ENCODE measurements at regions not wholly inside any gene's neighbourhood (a gene's known extent, or its start where the extent isn't known, plus 50 kb on each side); places are given as distances from the start of the nearest gene placed in this dataset.
"Not testable (repeated sequence)": the region's sequence is repeated elsewhere in the genome, so short reads cannot be mapped to it uniquely, and the experiment has no call there.

DNA sequence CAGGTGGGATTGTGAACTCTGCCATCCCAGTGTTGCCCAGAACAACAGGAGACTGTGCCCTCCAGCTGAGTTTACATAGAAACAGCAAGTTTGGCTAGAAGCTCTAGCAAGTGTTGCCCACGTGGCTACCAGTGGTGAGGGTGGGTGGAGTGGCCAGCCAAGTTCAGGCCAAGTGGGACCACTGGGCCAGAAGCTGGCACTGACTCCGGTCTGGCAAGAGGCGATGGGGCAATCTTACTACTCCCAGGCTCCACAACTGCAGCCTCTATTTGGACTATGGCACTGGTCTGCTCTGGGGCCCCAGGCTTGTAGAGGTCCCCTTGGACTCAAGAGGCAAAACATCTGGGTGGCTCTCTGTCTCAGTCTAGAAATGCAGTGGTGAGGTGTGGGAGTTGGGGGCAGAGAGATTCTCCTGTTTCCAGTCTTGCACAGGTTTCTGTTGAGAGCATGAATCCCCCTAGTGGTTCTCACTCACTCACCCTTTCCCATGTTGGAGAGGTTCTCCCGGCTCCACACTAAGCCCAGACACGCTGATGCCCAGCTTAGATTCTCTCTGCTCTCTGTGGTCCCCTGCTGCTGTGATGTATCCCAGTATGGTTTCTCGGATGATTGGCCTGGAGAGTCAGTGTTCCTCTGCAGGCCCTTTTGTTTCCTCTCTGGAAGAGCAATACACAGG lies 615.3 kb downstream of the PDHA2 start:
- DNase-seq = no peak

DNA sequence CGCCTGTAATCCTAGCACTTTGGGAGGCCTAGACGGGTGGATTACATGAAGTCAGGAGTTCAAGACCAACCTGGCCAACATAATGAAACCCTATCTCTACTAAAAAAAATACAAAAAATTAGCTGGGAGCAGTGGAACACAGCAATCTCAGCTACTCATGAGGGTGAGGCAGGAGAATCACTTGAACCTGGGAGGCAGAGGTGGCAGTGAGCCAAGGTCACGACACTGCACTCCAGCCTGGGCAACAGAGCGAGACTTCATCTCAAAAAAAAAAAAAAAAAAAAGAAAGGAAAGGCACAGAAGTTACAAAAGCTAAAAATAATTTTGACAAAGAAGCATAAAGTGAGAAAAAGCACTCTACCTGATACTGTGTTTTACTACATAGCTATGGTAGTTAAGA lies 618.1 kb downstream of the PDHA2 start:
- not testable (repeated sequence) for DNase-seq

DNA sequence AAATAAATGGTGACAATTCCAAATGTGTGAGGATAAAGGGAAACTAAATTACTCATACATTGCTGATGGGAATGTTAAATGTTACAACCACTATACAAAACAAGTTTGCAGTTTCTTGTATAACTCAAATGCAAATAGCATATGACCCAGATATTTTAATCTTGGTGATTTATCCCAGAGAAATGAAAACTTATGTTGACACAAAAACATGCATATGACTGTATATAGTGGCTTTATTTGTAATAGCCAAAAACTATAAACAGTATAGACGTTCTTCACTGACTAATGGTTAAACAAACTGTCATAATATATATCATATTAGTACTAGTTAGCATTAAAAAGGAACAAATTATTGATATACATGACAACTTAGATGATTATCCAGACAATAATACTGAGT lies 619.2 kb downstream of the PDHA2 start:
- no peak for DNase-seq

DNA sequence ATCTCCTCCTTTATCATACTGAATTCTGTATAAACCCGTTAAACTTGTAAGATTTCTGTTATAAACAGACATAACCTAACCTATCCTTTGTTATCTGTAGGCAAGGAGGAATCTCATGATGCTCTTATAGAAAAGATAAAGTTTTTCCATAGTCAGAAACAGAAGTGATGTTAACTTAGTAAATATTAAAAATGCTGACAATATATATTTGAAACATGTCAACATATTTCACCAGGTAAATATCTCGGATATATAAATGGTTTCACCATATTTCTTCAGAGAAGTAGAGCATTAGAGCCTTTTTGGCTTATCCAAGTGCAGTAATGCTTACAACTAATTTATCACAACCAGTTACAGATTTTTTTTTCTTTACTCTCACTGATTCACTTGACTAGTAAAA lies 625.9 kb downstream of the PDHA2 start:
- DNase-seq = no peak

DNA sequence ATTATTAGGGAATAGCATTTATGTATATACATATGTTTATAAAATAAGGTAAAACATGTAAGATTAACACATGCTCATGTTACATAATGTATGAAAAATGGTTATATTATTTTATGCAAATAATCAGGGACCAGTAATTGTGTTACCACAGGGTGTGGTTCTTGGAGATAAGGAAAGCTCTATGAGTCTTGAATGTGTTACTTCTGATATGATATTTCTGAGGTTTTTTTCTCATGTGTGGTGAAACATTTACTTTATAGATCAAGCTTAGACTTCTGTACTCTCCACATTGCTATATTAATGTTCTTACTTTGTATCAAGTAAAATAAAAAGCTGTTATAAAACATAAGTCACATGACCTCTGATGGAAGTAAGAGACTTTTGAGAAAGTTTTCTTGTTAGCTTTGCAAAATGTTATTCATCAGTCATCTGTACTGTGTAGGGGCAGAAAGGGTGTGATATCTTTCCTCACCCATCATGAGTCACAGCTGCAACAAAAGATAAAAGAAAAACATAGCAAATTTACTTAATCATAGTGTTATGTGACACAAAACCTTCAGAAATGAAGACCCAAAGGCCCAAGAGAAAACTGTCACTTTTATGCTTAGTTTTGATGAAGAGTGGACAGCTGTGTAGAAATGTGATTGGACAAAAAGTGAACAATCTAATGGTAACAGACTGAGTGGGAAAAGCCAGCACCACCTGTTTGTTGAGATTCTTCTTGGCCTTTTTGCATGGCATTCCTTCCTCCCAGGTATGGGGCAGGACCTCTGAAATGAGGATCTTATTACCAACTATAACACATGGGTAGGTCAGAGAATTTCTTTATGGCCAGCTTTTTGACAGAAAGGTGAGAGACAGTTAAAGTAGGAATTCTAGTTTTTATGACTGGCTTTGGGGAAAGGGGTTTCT lies 632.3 kb downstream of the PDHA2 start:
- DNase-seq = no peak

DNA sequence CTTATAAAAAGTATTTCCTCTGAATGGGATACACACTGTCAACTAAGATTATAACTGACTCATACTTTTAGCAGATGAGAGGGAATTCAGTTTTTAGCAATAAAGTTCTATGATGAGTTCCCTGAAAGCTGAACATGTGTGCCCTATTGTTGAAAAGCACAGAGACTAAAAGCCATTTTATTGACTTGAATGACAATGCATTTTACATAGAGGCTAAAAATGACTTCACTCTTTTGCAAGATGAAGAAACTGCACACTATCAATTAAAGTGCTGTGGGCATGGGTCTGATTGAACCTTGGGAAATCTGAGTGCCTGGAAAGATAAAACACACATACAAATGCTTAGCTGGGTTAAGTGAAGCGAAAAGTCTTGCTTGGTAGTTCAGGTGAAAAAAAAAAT lies 633.4 kb downstream of the PDHA2 start:
- no peak for DNase-seq

DNA sequence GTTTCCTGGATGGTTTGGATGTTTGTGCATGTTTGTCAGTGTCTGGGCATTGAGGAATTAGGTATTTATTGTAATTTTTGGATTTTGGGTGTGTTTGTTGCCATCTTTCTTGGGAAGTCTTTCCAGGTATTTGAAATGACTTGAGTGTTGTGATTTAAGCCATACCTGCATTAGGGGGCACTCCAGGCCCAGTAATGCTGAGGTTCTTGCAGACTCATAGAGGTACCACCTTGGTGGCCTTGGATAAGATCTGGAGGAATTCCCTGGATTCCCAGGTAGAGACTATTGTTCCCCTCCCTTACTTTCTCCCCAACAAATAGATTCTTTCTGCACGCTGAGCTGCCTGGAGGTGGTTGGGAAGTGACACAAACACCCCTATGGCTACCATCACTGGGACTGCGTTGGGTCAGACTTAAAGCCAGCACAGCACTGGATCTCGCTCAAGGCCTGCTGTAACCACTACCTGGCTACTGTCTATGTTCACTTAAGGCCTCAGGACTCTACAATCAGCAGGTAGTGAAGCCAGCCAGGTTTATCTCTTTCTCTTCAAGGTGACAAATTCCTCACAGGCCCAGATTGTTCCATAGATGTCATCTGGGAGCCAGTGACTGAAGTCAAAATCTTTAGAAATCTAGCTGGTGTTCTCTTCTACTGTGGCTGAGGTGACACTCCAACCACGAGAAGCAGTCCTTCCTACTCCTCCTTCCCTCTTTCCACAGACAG lies 643.6 kb downstream of the PDHA2 start:
- DNase-seq = no peak

DNA sequence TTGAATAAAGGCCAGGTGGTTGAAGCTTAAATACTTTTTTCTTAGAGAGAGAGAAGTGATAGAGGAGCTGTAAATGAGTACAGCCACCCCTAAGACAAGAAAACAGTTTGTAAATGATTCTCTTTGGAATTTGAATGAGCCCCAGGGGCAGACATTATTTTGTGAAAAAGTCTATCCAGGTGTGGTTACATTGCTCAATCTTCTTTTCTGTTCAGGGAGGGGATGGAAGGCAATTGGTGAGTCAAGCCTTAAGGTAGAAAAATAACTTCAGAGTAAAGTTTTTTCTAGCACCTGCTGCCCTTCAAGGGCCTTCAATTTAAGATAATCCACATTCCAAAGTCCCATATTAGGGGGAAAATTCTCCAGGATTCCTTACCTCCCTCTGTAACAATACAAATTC lies 646.7 kb downstream of the PDHA2 start:
- no peak for DNase-seq

DNA sequence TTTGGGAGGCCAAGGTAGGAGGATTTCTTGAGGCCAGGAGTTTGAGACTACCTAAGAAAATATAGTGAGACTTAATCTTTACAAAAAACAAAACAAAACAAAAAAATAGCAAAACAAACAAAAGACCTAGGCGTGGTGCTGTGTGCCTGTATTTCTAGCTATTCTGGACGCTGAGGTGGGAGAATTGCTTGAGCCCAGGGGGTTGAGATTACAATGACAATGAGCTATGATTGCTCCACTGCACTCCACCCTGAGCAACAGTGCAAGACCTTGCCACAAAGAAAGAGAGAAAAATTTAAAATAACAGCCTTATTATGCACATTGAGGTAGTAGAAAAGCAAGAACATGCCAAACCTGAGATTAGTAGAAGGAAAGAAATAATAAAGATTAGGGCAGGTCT lies 657.7 kb downstream of the PDHA2 start:
- DNase-seq = no peak

DNA sequence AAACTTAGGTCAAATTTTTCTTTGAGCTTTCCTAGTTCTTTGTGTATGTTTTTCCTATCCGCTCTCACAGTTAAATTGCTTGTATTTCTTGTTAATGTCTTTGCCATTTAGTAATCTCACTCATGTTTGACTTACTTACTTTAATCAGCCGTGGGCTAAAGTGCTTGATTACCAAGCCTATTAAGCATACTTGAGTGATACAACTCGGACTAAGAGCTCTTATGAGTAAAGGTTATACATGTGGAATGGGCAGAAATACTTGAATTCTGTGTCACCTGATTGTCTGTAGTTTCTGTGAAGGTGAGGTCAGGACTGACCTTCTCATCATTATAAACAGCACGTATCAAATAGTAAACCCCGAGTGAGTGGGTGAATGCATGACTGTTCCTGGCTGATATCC lies 664.5 kb downstream of the PDHA2 start:
- DNase-seq = no peak

DNA sequence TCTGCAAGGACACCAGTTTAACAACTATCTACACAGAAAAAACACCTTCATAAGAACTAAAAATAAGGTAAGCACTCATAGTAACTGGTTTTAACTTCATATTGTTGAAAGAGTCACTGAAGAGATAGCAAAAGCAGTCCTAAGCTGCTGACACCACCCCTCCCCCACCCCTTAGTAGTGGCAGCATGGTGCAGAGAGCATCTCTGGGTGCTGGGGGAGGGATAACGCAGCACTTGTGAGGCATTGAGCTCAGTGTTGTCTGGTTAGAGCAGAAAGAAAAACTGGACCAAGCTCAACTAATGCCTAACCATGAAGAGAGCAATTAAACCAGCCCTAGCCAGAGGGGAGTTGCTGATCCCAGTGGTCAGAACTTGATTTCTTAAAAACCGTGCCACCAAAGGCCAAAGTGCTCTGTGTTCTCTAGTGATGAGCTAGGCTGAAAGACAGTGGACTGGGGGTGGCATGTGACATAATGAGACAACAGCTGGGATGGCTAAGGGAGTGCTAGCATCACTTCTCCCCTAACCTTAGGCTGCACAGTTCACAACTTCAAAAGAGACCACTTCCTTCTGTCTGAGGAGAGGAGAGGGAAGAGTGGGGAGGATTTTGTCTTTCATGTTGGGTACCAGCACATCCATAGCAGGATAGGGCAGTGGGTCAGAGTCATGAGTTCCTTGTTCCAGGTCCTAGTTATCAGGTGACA lies 669.3 kb downstream of the PDHA2 start:
- no peak for DNase-seq

DNA sequence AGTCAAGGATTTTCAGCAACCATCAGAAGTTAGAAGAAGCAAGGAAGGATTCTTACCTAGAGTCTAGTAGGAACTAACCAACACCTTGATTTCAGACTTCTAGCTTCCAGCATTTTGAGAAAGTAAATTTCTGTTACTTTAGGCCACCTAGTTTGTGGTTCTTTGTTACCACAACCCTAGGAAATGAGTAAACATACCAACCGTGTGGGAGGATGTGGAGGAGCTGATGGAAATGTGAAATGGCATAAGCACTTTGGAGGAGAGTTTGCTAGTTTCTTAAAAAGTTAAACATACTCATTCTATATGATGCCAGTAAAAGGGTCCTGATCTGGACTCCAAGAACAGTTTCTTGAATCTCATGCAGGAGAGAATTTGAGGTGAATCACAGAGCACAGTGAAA lies 679.4 kb downstream of the PDHA2 start:
- no peak for DNase-seq

DNA sequence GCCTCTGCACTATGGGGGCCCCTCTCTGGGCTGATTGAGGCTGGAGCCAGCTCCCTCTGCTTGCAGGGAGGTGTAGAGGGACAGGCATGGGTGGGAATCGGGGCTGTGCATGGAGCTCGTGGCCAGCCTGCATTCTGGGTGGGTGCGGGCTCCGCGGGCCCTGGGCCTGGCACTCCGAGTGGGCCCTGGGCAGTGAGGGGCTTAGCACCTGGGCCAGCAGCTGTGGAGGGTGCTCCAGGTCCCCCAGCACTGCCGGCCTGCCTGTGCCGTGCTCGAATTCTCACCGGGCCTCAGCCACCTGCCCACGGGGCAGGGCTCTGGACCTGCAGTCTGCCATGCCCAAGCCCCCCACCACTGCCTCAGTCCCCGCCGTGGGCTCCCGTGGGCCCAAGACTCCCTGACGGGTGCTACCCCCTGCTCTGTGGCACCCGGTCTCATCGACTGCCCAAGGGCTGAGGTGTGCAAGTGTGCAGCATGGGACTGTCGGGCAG lies 681.2 kb downstream of the PDHA2 start:
- DNase-seq = no peak

DNA sequence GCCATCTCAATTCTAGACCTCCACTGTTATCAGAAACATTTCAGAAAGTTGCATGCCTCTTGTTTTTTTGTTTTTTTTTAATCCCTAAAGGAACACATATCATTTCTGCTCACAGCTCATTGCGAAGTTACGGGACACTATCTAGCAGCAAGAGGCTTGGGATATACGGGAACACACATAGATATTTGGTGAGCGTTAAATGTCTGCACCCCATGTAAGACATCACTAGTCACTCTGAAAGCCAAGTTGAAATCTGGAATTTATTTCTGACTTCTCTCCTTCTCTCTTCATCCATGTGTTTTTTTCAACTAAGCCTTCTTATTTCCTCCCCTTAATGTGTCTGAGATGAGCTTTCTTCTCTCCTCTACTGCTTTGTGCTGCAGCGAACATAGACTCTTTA lies 683.7 kb downstream of the PDHA2 start:
- DNase-seq = no peak

DNA sequence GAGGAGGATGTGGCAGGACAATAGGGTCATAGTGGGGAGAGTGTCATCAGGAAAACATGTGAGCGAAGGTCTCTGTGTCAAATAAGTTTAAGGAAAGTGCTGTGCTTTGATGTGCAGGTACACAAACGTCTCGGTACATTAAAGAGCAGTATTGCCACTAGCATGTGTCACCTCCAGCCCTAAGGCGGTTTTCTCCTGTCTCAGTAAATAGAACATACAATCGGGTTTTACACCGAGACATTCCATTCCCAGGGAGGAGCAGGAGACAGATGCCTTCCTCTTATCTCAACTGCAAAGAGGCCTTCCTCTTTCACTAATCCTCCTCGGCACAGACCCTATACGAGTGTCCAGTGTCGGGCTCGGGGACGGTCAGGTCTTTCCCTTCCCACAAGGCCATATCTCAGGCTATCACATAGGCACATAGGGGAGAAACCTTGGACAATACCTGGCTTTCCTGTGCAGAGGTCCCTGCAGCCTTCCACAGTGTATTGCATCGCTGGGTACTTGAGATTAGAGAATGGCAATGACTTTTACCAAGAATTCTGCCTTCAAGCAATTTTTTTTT lies 684.5 kb downstream of the PDHA2 start:
- DNase-seq = no peak

DNA sequence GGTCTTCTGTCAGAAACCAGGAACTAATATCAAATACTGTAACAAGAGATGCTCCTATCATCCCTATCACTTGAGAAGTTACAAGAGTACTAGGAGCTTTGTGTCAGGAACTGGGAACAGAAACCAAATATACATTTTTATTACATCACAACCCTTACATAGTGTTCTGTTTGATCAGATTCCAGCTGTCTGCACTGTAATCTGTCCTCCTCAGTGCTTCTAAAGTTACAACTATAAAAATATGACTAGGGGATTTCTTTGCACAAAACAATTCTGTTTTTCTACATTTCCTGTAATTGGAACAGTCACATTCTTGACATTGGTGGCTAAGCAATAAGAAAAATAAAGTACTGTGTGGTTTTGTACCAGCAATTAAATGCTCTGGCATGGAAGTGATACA lies 686.0 kb downstream of the PDHA2 start:
- DNase-seq = no peak

DNA sequence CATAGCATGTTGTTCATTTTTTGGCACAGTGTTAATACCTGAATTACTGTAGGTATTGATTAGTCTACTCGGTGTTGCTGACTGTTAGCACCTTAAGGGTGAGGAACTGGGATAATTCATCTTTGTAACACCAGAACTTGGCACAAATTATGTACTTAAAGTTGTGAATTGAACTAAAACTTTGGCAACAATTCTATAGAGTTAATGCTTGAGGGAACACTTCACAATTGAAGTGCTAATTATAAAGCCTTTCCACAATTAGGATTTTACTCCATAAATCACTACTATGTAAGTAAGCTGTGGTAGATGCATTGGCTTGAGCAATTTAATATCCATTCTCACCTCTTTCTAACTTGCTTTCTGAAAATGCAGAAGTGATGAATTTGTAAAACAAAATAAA lies 686.7 kb downstream of the PDHA2 start:
- DNase-seq = no peak

DNA sequence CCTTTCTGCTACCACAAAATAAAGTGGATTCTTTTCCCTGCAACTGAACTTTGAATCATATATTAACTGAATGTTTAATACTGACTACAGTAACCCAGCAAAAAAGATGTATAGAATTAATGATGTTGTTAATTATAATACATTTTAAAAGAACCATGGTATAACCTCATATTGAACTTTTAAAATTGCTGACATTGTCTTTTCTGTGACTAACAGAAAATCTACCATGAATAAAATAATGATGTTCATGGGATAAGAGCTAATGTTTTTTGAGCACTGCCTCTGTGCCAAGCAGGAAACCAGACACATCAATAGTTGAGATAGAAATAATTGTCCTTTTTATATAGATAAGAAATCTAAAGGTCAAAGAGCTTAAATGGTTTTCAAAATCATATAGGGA lies 691.9 kb downstream of the PDHA2 start:
- no peak for DNase-seq

DNA sequence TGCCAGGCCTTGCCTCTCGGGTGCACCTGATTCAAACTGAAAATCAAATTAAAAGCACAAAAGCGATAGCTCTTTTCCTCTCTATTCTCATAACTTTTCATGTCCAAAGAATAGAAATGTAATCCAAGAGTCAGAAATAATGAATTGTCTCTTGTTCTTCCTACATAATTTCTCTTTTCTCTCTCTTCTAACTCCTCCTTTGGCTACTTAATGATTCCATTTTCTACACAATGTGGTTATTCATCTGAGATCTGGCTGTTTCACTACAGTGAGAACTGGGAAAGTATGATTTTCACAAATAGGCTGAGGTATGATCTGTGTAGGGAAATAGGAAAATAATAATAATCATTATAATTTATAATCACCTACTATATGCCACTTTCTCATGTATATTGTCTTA lies 703.5 kb downstream of the PDHA2 start:
- no peak for DNase-seq

DNA sequence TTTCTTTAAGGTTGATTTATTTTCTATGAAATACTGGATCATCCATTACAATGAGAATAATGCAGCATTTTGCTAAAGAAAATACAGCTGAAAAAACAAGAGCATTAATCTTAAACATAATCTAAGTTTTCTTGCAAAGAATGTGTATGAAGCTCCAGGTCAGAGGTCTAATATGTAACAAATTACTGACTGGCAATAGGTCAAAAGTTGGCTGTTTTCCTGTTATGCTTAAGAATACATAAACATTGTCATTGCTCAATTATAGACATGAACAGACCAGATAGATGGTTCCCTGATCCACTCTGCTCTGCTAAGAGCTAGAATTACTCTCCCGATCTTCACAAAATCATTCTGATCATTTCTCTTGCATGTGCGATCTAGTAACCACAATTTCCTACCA lies 718.6 kb downstream of the PDHA2 start:
- no peak for DNase-seq

DNA sequence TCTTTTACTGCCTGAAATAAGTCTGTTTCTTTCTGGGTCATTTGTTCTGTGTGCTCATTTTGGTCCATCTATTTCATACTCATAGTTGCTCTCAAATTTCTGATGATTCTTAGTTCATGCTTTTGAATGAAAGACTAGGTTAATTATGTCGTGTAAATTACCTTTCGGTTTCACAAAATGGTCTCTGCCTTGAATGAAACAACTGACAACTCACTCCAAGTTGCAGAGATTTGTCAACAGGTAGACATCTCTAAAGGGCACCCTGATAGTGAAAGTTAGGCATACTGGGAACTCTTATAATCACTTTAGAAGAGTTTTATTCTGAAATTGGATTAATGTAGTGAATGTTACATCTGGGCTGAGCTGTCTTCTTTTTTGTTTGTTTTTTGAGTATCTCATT lies 726.9 kb downstream of the PDHA2 start:
- no peak for DNase-seq

DNA sequence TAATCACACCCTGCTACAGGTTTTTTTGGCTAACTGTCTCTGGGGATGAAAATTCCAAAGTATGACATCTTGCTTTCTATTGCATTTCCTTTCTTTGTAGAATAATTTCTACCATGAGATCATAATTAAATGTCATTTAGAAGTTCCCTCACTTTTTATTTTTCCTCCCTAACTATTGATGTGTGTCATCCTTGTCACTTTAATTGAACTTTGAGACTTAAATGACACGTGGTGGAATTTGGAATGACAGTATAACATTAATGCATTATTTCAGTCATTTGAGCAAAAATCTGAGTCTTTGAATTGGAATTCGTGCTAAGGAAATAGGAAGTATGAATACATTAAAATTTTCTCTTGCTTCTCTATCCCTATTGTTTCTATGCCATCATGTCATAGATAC lies 745.4 kb downstream of the PDHA2 start:
- DNase-seq = no peak

DNA sequence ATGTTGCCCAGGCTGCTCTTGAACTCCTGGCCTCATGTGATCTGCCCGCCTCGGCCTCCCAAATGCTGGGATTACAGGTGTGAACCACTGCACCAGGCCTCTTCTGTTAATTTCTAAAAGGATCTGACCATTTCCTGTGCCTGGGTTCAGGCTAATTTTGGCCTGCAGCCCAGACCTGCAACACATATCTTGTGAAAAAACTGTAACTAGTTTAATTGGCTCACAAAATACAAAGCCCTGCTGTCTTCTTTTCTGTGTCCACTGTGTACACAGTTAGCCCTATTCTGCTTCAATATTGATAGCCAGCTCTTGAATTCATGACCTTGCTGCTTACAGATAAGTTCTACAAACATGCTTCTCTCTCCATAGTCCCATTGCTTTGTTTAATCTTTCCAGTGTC lies 753.5 kb downstream of the PDHA2 start:
- DNase-seq = no peak

All from NCI-H1694 treated with DMSO at 0.1 percent for 48 hours (cell line).